ENCODE measurements at regions not wholly inside any gene's neighbourhood (a gene's known extent, or its start where the extent isn't known, plus 50 kb on each side); places are given as distances from the start of the nearest gene placed in this dataset.
"Not testable (repeated sequence)": the region's sequence is repeated elsewhere in the genome, so short reads cannot be mapped to it uniquely, and the experiment has no call there.

DNA sequence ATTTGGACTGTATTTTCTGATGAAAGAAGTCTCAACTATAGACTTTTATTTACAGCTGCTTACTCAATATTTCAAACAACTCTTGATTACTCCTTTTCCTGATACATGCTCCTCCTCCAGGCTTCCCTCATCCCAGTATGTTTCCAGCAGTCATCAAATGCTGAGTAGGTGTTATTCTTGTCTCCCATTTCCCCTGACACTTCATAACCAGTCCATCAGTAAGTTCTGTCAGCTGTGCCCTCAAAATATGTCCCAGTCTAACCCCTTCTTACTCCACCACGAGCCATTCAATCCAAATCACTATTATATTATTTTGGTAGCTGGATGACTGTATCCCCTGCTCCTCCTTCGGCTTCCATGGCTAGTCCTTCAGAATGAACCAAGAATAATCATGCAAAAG, 189.1 kb upstream of the DTNA start:
- no peak overlapping the region for H3K27ac ChIP-seq (ENCODE audit: low read depth, low read length)
- no peak overlapping the region for H2AFZ ChIP-seq (ENCODE audit: low read length, unreplicated experiment)
- H3K4me3 ChIP-seq (ENCODE audit: low read depth, low read length) = no peak overlapping the region
- H3K36me3 ChIP-seq (ENCODE audit: insufficient read depth, low read length) = no peaks in the 10 kb centered on the region
- H3K27me3 ChIP-seq (ENCODE audit: insufficient read depth, low read length) = no peaks in the 10 kb centered on the region
- H3K79me2 ChIP-seq (ENCODE audit: control insufficient read depth, insufficient read depth, low read length, unreplicated experiment) = peaks cover 5% of the 10 kb centered on the region
- H3K4me1 ChIP-seq (ENCODE audit: control insufficient read depth, insufficient read depth, low read length, unreplicated experiment) = no peaks in the 10 kb centered on the region

DNA sequence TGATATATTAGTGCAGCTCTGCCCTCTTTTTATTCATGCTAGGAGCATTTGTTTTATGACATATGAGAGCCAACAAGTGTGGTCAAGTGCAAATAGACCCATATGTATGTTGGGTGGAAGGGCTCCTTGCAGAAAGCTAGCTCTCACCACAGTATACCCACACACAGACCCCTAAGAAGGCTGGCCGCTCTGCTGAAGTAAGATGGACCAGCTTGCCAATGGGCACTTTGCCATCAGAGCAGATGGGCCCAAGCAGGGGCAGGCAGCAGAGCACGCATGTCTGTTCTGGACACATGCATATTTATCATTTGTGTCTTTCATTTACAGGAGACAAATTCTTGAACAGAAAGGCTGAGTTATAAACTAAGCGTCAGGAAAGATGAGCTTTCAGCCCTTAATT, 187.5 kb upstream of the DTNA start:
- Histone ChIP-seq H2AFZ (ENCODE audit: low read length, unreplicated experiment) (no peak overlapping the region), H3K27ac (ENCODE audit: low read depth, low read length) (no peak overlapping the region), H3K27me3 (ENCODE audit: insufficient read depth, low read length) (no peaks in the 10 kb centered on the region), H3K4me3 (ENCODE audit: low read depth, low read length) (no peak overlapping the region), H3K36me3 (ENCODE audit: insufficient read depth, low read length) (no peaks in the 10 kb centered on the region), H3K4me1 (ENCODE audit: control insufficient read depth, insufficient read depth, low read length, unreplicated experiment) (no peaks in the 10 kb centered on the region), H3K79me2 (ENCODE audit: control insufficient read depth, insufficient read depth, low read length, unreplicated experiment) (peaks cover 5% of the 10 kb centered on the region)

DNA sequence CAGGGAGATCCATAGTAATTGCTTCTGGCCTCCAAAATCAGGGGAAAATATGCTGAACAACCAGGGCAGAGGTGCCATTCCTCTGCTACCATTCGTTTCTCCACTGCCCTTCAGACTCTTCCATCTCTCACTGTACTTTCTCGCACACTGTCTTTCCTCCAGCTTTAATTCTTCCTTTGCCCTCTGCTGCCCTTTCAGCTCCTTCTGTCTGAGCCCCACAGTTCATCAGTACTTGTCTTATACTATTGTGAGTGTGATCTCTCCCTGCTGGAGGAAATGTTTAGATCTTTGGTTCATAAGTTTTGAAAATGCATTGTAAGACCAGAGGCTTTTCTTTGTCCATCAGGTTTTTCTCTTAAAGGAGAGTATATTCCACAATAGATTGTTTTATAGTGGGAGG, 184.9 kb upstream of the DTNA start:
- Histone ChIP-seq H3K4me1 (ENCODE audit: control insufficient read depth, insufficient read depth, low read length, unreplicated experiment) (no peaks in the 10 kb centered on the region), H3K36me3 (ENCODE audit: insufficient read depth, low read length) (no peaks in the 10 kb centered on the region), H2AFZ (ENCODE audit: low read length, unreplicated experiment) (no peak overlapping the region)

DNA sequence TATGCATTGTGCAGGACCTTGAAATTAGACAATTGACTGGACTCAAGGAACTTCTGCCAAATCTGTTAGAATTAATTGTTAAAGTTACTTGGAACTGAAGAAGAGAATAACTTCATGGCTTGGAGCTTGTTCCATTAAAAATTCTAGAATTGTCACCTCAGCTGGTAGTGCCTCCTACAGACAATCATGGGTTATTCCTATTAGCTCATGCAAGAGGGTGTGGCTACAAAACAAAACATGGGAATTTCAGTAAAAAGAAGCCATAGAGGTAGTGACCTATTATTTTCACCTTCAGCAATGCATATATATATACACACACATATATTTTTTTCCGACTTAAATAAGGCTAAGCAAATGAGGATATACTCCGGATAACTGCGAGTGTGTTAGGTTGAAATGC, 181.9 kb upstream of the DTNA start:
- Histone ChIP-seq H3K4me1 (ENCODE audit: control insufficient read depth, insufficient read depth, low read length, unreplicated experiment) (no peaks in the 10 kb centered on the region), H2AFZ (ENCODE audit: low read length, unreplicated experiment) (no peak overlapping the region), H3K36me3 (ENCODE audit: insufficient read depth, low read length) (no peaks in the 10 kb centered on the region), H3K27me3 (ENCODE audit: insufficient read depth, low read length) (no peaks in the 10 kb centered on the region), H3K79me2 (ENCODE audit: control insufficient read depth, insufficient read depth, low read length, unreplicated experiment) (peaks cover 5% of the 10 kb centered on the region), H3K4me3 (ENCODE audit: low read depth, low read length) (no peak overlapping the region), H3K27ac (ENCODE audit: low read depth, low read length) (no peak overlapping the region)

More for the DNA sequence above, 184.9 kb upstream of the DTNA start:
- Histone ChIP-seq H3K4me3 (ENCODE audit: low read depth, low read length) (no peak overlapping the region), H3K27me3 (ENCODE audit: insufficient read depth, low read length) (no peaks in the 10 kb centered on the region), H3K79me2 (ENCODE audit: control insufficient read depth, insufficient read depth, low read length, unreplicated experiment) (peaks cover 5% of the 10 kb centered on the region), H3K27ac (ENCODE audit: low read depth, low read length) (no peak overlapping the region)

DNA sequence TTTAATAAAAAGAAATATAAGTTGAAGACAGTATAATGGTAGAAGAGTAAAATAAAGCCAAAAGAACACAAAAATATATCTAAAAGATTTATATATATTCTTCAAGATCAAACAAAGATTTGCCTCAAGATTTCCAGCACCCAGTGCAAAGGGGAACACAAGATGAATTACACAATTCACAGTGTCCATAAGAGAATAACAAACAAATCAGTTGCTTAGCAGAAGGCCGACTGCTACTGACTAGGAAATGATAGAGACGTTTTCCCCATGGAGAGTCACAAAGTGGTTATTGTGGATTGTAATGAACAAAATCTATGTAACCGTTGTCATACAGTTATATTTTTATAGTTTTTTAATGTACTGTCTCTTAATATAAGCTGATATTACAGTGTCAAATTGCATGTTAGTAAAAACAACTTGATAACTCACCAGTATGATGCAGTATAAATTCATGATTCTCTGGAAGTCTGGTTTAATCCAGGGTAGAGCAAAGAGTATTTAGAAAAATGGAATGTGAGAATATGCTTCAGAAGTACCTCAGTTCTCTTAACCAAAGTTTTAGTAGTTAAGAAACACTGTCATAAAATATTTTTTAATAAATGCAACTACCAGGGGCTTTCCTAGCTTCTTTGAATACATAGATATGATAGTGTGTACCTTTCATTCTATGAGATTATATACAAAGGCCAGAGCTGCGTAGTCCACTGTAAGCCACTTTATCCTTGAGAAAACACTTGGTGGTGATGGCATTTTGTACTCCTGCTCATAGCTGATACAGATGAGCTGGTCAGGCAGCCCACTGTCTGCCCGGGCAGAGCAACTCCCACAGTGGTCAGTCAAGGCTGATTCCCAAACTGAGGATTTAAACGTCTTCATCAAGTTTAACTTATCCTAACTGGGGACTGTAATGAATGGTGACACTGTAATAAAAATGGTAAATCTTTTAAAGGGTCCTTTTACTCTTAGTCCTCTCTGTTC, 180.5 kb upstream of the DTNA start:
- Histone ChIP-seq H3K79me2 (ENCODE audit: control insufficient read depth, insufficient read depth, low read length, unreplicated experiment) (no peaks in the 10 kb centered on the region), H3K27me3 (ENCODE audit: insufficient read depth, low read length) (no peaks in the 10 kb centered on the region), H3K36me3 (ENCODE audit: insufficient read depth, low read length) (no peaks in the 10 kb centered on the region), H3K4me3 (ENCODE audit: low read depth, low read length) (no peak overlapping the region), H2AFZ (ENCODE audit: low read length, unreplicated experiment) (no peak overlapping the region), H3K4me1 (ENCODE audit: control insufficient read depth, insufficient read depth, low read length, unreplicated experiment) (no peaks in the 10 kb centered on the region), H3K27ac (ENCODE audit: low read depth, low read length) (no peak overlapping the region)

DNA sequence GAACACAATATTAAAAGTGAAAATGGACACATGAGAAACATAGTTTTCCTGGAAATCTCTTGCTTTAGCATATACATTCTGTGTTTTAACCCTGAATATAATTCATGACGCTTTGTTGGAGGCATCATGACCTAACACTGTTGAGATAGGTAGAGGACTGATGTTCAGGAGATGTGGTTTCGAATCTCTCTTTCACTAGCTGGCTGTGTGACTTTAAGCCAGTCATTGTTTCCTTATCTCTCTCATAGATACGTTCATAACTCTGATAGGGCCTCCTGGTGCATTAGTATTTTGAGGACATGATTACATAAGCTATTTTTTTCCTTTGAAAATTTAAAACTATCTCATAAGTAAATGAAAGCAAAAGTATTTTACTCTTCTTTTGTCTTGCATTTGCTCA, 179.0 kb upstream of the DTNA start:
- H3K79me2 ChIP-seq (ENCODE audit: control insufficient read depth, insufficient read depth, low read length, unreplicated experiment) = no peaks in the 10 kb centered on the region
- H3K4me3 ChIP-seq (ENCODE audit: low read depth, low read length) = no peak overlapping the region
- H3K4me1 ChIP-seq (ENCODE audit: control insufficient read depth, insufficient read depth, low read length, unreplicated experiment) = no peaks in the 10 kb centered on the region
- H3K27ac ChIP-seq (ENCODE audit: low read depth, low read length) = no peak overlapping the region
- H2AFZ ChIP-seq (ENCODE audit: low read length, unreplicated experiment) = no peak overlapping the region
- H3K36me3 ChIP-seq (ENCODE audit: insufficient read depth, low read length) = no peaks in the 10 kb centered on the region
- H3K27me3 ChIP-seq (ENCODE audit: insufficient read depth, low read length) = no peaks in the 10 kb centered on the region

DNA sequence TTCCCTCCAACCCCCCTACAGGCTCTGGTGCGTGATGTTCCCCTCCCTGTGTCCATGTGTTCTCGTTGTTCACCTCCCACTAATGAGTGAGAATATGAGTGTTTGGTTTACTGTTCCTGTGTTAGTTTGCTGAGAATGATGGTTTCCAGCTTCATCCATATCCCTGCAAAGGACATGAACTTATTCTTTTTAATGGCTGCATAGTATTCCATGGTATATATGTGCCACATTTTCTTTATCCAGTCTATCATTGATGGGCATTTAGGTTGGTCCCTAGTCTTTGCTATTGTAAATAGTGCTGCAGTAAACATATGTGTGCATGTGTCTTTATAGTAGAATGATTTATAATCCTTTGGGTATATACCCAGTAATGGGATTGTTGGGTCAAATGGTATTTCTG, 175.5 kb upstream of the DTNA start:
- not testable (repeated sequence) for H2AFZ ChIP-seq (ENCODE audit: low read length, unreplicated experiment); H3K27me3 ChIP-seq (ENCODE audit: insufficient read depth, low read length); H3K4me1 ChIP-seq (ENCODE audit: control insufficient read depth, insufficient read depth, low read length, unreplicated experiment); H3K4me3 ChIP-seq (ENCODE audit: low read depth, low read length); H3K27ac ChIP-seq (ENCODE audit: low read depth, low read length); H3K79me2 ChIP-seq (ENCODE audit: control insufficient read depth, insufficient read depth, low read length, unreplicated experiment); H3K36me3 ChIP-seq (ENCODE audit: insufficient read depth, low read length)

DNA sequence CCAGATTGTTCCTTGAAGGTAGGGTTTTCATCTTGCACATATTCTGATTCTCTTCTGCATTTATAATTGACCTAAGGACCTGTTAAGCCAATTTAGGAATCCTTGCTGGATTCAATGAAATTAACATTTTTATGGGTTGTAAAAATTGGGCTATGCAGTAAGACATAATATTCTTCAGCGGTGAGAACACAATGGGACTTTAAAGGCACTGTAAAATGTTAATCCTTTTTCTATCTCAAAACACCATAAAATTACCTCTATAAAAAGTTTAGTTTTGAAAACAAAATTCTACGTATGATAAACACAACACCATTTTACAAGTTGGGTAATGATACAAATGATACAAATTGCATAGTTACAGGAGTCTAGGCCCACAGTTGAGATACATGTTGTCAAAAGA, 169.2 kb upstream of the DTNA start:
- Histone ChIP-seq H3K4me3 (ENCODE audit: low read depth, low read length) (no peak overlapping the region), H3K27me3 (ENCODE audit: insufficient read depth, low read length) (no peaks in the 10 kb centered on the region), H3K27ac (ENCODE audit: low read depth, low read length) (no peak overlapping the region), H3K79me2 (ENCODE audit: control insufficient read depth, insufficient read depth, low read length, unreplicated experiment) (no peaks in the 10 kb centered on the region), H3K4me1 (ENCODE audit: control insufficient read depth, insufficient read depth, low read length, unreplicated experiment) (no peaks in the 10 kb centered on the region), H3K36me3 (ENCODE audit: insufficient read depth, low read length) (no peaks in the 10 kb centered on the region), H2AFZ (ENCODE audit: low read length, unreplicated experiment) (no peak overlapping the region)

DNA sequence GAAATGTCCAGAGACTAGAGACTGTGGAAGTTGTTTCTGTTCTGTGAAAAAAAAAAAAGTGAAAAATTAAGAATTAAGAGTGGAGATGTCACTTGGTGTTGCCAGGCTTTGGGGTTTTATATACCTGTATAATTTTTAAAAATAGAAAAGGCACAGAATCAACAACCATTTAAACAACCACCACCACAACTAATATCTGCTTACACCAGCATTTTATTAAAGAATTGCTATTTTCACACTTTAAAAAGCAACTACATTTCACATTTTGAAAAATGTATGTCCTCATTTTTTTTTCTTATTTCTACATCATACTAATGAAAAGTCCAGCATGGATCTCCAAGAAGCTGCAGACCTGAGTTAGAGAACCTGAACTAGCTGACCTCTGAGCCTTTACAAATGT, 167.5 kb upstream of the DTNA start:
- no peaks in the 10 kb centered on the region for H3K79me2 ChIP-seq (ENCODE audit: control insufficient read depth, insufficient read depth, low read length, unreplicated experiment)
- H3K4me3 ChIP-seq (ENCODE audit: low read depth, low read length) = no peak overlapping the region
- H3K4me1 ChIP-seq (ENCODE audit: control insufficient read depth, insufficient read depth, low read length, unreplicated experiment) = no peaks in the 10 kb centered on the region
- H2AFZ ChIP-seq (ENCODE audit: low read length, unreplicated experiment) = no peak overlapping the region
- no peaks in the 10 kb centered on the region for H3K27me3 ChIP-seq (ENCODE audit: insufficient read depth, low read length)
- no peaks in the 10 kb centered on the region for H3K36me3 ChIP-seq (ENCODE audit: insufficient read depth, low read length)
- H3K27ac ChIP-seq (ENCODE audit: low read depth, low read length) = no peak overlapping the region

DNA sequence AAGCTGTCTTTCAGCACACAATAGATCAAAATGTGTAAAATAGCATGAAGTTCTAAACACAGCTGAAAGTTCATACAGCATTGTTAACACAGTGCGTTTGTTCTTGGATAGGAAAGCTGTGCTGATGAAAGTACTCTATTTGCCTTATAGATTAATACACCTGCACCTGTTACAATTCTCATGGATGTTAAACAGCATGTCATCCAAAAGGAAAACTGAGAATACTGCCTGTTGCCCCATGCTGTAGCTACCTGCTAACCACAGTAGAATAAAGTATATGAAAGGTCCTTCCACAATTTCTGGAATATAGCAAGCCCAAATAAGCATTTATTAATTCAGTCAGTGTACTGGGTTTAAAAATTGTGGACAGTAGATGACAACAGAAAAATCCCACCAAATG, 166.7 kb upstream of the DTNA start:
- Histone ChIP-seq H3K27ac (ENCODE audit: low read depth, low read length) (no peak overlapping the region), H3K79me2 (ENCODE audit: control insufficient read depth, insufficient read depth, low read length, unreplicated experiment) (no peaks in the 10 kb centered on the region), H3K36me3 (ENCODE audit: insufficient read depth, low read length) (no peaks in the 10 kb centered on the region), H3K4me1 (ENCODE audit: control insufficient read depth, insufficient read depth, low read length, unreplicated experiment) (no peaks in the 10 kb centered on the region), H3K4me3 (ENCODE audit: low read depth, low read length) (no peak overlapping the region), H2AFZ (ENCODE audit: low read length, unreplicated experiment) (no peak overlapping the region), H3K27me3 (ENCODE audit: insufficient read depth, low read length) (no peaks in the 10 kb centered on the region)

DNA sequence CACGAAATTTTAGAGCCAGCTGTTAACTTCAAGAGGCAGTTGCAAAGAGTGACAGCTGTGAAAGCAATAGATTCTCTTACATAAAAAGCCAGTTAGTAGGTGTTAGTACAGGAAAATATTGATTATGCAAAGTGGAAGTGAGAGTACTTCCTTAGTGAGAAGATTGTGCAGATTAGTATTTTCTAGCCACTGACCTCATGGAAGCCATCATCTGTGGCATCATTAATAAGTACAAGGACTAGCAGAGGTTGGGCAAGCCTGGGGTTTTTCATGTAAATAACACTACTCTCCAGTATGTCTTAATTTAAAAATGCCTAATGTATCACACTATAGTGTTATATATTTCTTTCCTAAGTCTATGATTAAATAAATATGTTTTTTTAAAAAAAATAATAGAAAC, 166.2 kb upstream of the DTNA start:
- Histone ChIP-seq H3K27ac (ENCODE audit: low read depth, low read length) (no peak overlapping the region), H3K27me3 (ENCODE audit: insufficient read depth, low read length) (no peaks in the 10 kb centered on the region), H3K4me1 (ENCODE audit: control insufficient read depth, insufficient read depth, low read length, unreplicated experiment) (no peaks in the 10 kb centered on the region), H3K79me2 (ENCODE audit: control insufficient read depth, insufficient read depth, low read length, unreplicated experiment) (no peaks in the 10 kb centered on the region), H3K36me3 (ENCODE audit: insufficient read depth, low read length) (no peaks in the 10 kb centered on the region), H3K4me3 (ENCODE audit: low read depth, low read length) (no peak overlapping the region), H2AFZ (ENCODE audit: low read length, unreplicated experiment) (no peak overlapping the region)

Measured in ACC112 (cell line).